GM13976 (cell line): ENCODE measurements at regions not wholly inside any gene's neighbourhood (a gene's known extent, or its start where the extent isn't known, plus 50 kb on each side); places are given as distances from the start of the nearest gene placed in this dataset.

ENCODE experiments used
- DNase-seq: peaks from one replicate; pipeline ENCODE4 v3.0.0; 2012; ENCODE audit warnings: low spot score
- CTCF ChIP-seq: IDR thresholded peaks from 2 replicates; pipeline ENCODE4 v1.5.1; 2012; ENCODE audit warnings: borderline replicate concordance, mild to moderate bottlenecking; ENCODE audit not compliant: insufficient read depth; ENCODE audit errors: extremely low read depth, missing control alignments, control extremely low read depth
- in situ Hi-C: fragments of 300-500 bp; cut with MboI; formaldehyde crosslinking; loops from one replicate; pipeline ENCODE4 v1.12.0; 2022; ENCODE audit warnings: low sequenced_read_pairs, mixed read lengths, inconsistent platforms; ENCODE audit not compliant: unreplicated experiment

- in situ Hi-C loops = no loop called here
- DNase-seq = no peak
- no peak for TF ChIP-seq CTCF
Observed at GRCh38 chr18:68480196-68480595, 234.7 kb downstream of the TMX3 start.

GRCh38 chr18:68478246-68478645 is 236.7 kb downstream of the TMX3 start:
- in situ Hi-C loops = no loop called here
- no peak for DNase-seq
- TF ChIP-seq CTCF = no peak

GRCh38 chr18:68475883-68476282 is 239.0 kb downstream of the TMX3 start:
- no peak for DNase-seq
- TF ChIP-seq CTCF = no peak
- in situ Hi-C loops = no loop called here

GRCh38 chr18:68472701-68473295 is 242.1 kb downstream of the TMX3 start:
- no peak for DNase-seq
- in situ Hi-C loops = no loop called here
- no peak for TF ChIP-seq CTCF

GRCh38 chr18:68469049-68469625 is 245.8 kb downstream of the TMX3 start:
- TF ChIP-seq CTCF = no peak
- in situ Hi-C loops = no loop called here
- no peak for DNase-seq

- no peak for TF ChIP-seq CTCF
- in situ Hi-C loops = no loop called here
- DNase-seq = no peak
Observed at GRCh38 chr18:68467957-68468356, 247.0 kb downstream of the TMX3 start.
